Uterus (tissue), 2 donors: ENCODE measurements at regions not wholly inside any gene's neighbourhood (a gene's known extent, or its start where the extent isn't known, plus 50 kb on each side); places are given as distances from the start of the nearest gene placed in this dataset.

Experiments used
- POLR2A ChIP-seq, 2 donors: fragments of 450-650 bp; IDR thresholded peaks; one replicate each; pipeline ENCODE4 v1.6.1; 2016; ENCODE audit warnings: antibody characterized with exemption in 2 of 2, mild to moderate bottlenecking in 1 of 2, moderate library complexity in 1 of 2
- TF ChIP-seq, protein P1 (sequence below), 4 experiments: fragments of 200-600 bp in 2 of 4; fragments of 450-650 bp in 2 of 4; sonication (generic) in 2 of 4; IDR thresholded peaks; one replicate each; pipeline ENCODE4 v1.5.1; 2016 to 2019; ENCODE audit warnings: antibody characterized with exemption in 4 of 4, mild to moderate bottlenecking in 2 of 4, moderate library complexity in 1 of 4

DNA sequence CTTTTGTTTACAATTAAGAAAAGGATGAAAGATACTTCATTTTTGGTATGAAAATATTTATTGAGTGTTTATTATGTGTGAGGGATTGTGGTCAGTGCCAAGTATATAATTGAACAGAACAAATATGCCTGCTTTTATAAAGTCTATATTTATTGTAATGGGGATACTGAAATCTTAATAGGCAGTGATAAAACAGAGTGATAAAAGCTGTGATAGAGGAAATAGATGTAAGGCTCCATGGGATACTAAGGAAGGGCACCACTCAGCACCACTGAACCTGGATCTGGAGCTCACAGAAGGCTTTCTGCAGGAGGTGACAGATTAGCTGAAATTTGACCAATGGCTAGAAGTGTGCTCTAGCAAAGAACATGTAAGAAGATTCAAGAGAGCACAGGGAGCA is 263.5 kb downstream of the C4orf33 start:
- no peak for TF ChIP-seq POLR2A (IDR thresholded peaks at IDR 0.05)
- TF ChIP-seq, protein P1, sequence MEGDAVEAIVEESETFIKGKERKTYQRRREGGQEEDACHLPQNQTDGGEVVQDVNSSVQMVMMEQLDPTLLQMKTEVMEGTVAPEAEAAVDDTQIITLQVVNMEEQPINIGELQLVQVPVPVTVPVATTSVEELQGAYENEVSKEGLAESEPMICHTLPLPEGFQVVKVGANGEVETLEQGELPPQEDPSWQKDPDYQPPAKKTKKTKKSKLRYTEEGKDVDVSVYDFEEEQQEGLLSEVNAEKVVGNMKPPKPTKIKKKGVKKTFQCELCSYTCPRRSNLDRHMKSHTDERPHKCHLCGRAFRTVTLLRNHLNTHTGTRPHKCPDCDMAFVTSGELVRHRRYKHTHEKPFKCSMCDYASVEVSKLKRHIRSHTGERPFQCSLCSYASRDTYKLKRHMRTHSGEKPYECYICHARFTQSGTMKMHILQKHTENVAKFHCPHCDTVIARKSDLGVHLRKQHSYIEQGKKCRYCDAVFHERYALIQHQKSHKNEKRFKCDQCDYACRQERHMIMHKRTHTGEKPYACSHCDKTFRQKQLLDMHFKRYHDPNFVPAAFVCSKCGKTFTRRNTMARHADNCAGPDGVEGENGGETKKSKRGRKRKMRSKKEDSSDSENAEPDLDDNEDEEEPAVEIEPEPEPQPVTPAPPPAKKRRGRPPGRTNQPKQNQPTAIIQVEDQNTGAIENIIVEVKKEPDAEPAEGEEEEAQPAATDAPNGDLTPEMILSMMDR (IDR thresholded peaks at IDR 0.05): no peak
